GM19372 (cell line): ENCODE measurements at regions not wholly inside any gene's neighbourhood (a gene's known extent, or its start where the extent isn't known, plus 50 kb on each side); places are given as distances from the start of the nearest gene placed in this dataset.
A peak's percentile ranks its signal among the peaks of the same experiment; 100 is the strongest.

ENCODE experiments used
- ATAC-seq: cut with Tn5 transposase; IDR thresholded peaks from one replicate; pipeline ENCODE4 v1.9.1; 2021; ENCODE audit warnings: mild to moderate bottlenecking, low read depth, moderate library complexity; ENCODE audit not compliant: unreplicated experiment

GRCh38 chr11:123305601-123306375 is 110.7 kb upstream of the CLMP start:
- ATAC-seq, result no peak

- ATAC-seq, result no peak
Observed at GRCh38 chr11:123304828-123305466, 109.9 kb upstream of the CLMP start.

- ATAC-seq, result no peak
Observed at GRCh38 chr11:123303924-123304323, 108.9 kb upstream of the CLMP start.

GRCh38 chr11:123302751-123303195 is 107.7 kb upstream of the CLMP start:
- ATAC-seq, result peak; percentile 40

- peak; percentile 67 for ATAC-seq
Observed at GRCh38 chr11:123301696-123302400, 106.8 kb upstream of the CLMP start.

DNA sequence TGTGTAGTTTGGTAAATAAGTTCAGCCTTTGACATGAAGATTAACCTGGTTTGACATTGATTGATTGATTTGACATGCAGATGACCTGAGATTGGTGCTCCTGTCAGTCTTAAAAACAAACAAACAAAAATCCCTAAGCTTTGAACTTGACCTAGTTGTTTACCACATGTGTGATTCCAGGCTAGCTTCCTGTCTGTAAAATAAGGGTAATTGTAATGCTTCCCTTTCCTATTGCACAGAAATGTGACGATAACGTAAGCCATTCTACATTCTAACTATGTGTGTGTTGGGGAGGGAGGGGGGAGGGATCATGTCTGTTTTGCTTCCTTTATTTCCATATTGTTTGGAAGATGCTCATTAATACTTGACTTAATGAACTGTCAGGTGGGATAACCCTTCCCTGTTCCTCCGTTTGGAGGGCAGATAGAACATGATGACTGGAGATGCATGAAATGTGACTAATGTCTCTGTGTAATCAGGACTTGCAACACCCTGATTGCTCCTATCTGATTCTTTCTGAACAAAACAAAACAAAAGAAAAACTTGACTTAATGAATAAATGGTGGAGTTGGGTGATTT is 106.1 kb upstream of the CLMP start:
- no peak for ATAC-seq

GRCh38 chr11:123299721-123300120 is 104.7 kb upstream of the CLMP start:
- no peak for ATAC-seq

DNA sequence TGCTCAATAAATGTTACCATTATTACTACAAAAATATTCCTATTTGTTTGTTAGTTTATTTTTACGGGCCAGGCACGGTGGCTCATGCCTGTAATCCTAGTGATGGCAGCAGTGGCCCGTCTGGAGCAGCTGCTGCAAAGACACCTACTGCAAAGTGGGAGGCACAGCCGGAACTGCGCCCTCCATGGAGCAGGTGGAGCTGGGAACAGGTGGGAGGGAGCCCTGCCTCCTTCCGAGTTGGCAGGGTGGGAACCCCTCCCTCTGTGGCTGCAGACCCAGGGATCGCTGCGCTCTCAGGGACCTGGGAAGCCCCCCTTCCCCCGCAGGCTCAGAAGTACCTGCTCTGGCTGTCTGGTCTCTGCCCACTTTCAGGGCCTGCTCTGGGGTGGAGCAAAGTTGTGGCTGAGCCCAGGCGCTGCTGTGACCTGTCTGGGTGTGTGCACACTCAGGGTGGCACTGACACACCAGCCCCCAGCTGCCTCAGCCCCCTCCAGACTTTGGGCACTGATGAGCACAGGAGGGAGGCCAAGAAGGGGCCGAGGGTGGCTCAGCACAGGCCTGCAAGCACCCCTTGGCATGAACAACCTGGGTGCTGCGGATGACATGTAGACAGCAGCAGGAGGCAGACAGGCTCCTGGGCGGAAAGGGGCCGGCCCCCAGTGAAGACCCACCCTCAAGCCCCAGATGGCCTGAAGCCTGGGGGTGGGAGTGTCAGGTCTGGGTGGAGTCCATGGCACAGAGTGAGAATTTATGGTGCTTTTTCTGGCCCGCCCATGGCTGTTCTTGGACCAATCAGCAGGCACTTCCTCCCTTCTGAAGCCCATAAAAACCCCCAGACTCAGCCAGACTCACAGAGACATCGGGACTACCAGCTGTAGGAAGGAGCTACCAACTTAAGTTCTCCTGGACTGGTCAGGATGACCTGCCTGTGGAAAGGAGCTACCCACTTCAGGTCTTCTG is 103.7 kb upstream of the CLMP start:
- ATAC-seq, result no peak

- no peak for ATAC-seq
Observed at GRCh38 chr11:123292647-123293046, 97.6 kb upstream of the CLMP start.

- ATAC-seq, result no peak
Observed at GRCh38 chr11:123291201-123291869, 96.3 kb upstream of the CLMP start.

DNA sequence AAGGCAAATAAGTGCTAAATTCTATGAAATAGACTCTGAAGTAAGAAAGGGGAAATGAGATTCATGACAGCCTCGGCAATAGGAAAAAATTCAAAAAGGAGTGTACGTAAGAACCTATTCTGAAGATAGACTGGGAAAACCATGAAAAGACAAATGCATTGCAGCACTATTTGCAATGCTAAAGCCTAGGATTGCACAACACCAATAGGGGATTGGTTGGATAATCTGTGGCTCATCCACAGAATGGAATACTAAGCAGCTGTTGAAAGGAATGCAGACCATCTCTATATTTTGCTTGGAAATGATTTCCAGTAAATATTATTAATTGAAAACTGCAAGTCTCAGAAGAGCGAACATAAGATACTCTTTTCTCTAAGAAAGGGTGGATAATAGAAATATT is 91.7 kb upstream of the CLMP start:
- ATAC-seq, result no peak

DNA sequence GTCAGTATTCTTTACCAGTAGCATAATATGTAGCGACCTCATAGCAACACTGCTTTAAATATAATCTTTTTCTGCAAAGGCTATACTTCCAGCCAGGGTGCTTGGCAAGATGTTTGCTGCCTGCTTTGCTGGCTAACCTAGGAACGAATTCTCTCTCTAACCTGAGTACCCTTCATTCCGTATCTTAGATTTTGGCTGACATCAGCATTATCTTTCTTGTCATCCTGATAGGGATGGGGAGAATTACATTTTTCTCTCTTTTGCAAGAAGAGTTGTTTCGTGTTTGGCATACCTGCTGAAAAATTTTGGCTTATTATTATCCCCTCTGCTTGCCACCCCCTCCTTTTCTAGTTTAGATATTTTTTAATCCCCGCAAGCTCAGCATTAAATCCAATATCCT is 91.2 kb upstream of the CLMP start:
- ATAC-seq, result no peak

DNA sequence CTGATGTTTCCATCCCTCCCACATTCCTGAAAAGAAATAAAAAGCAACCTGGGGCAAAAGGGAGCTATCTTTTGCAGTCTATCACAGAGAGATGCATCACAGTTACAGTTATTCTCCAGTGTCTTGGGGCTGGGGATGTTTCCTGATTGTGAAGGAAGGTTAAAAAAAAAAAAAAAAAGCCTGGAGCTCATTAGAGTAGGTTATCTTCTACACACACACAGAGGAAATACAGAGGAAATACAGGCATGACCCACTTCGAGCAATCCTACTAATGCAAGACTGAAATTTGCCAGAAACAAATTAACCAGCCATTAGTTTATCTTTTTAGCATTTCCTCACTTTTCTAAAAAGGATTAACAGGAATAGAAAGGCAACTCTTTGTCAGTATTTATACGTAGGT is 89.4 kb upstream of the CLMP start:
- ATAC-seq, result no peak

DNA sequence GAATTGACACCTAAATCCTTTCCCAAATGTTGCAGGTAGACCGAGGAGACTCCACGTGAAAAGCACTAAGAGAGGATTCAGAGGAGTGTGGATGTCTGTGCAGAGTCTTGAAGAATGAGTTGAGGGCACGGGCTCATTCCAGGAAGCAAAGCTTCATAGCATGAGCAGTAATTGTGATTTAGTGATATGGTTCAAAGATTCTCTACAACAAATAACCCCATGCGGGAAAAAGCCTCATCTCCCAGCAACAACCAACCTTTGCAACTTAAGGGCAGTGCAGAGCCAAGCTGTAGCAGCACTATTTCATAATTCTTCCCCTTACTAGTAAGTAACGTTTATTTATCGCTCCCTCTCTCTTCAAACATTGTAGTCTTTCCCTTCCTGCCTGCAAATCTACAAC is 87.5 kb upstream of the CLMP start:
- ATAC-seq, result no peak

DNA sequence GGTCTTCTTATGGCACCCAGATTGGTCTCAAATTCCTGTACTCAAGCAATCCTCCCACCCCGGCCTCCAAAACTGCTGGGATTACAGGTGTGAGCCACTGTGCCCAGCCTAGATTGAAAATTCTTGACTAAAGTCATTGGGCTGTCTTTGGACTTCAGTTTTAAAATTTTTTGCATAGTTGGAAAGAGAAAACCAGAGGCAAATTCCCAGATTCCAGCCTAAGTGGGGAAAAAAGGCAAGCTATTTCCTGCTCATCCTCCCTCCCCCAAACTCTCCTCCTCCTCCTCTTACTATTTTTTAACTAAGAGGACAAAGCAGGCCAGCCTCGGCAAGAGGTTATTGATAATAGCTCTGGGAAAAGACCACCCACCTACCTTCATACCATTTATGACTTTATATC is 78.6 kb upstream of the CLMP start:
- ATAC-seq, result no peak

- ATAC-seq, result no peak
Observed at GRCh38 chr11:123272565-123272964, 77.5 kb upstream of the CLMP start.

DNA sequence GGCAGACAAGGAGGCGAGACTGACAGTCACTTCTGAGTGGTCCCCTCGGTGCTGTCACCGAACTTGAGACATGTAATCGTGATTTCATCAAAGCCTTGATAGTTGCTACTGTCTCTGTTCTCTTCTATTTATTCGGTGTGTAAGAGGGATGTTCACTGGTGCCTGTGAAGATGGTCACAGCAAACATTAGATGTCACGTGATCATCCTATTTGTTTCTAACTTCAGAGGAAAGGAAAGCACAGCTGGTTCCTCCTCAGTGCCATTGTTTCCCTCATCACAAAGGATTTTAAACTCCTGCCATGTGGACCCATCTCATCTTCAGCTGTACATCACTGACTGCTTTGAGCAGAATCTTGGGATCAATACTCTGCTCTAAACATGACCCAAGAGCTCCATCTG is 73.1 kb upstream of the CLMP start:
- ATAC-seq, result no peak

DNA sequence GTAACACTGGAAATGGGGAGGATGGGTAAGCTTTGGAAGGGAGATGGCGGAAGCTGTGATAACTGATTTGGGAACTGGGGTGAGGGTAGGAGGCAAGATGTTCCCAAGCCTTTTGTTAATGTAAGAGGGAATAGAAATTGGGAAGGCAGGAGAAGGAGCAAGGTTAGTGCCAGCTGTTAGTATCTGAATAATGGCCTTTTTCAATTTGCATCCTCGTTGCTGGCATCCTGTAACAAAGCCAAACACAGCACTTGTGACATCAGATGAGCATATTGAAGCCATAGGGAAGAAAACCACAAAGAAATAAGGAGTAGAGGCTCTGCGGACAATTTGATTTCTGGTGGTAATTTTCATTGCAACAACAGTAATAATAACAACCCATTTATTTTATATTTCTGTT is 70.9 kb upstream of the CLMP start:
- ATAC-seq, result no peak

- ATAC-seq, result no peak
Observed at GRCh38 chr11:123264431-123264780, 69.4 kb upstream of the CLMP start.
